AG04449 (cell line): ENCODE measurements at regions not wholly inside any gene's neighbourhood (a gene's known extent, or its start where the extent isn't known, plus 50 kb on each side); places are given as distances from the start of the nearest gene placed in this dataset.

Experiments used
- CTCF ChIA-PET: fragments of 350-600 bp; formaldehyde crosslinking; extraction: SDS; loops from one replicate; lab custom pipeline; 2021; ENCODE audit warnings: antibody characterized with exemption; lab: Yijun Ruan, JAX
- POLR2A ChIA-PET: fragments of 400-600, 350-600 bp; formaldehyde crosslinking; extraction: SDS; loops from one replicate; lab custom pipeline; 2020; ENCODE audit warnings: antibody characterized with exemption, inconsistent platforms; lab: Yijun Ruan, JAX
- DNase-seq: peaks from one replicate; pipeline ENCODE4 v3.0.0-alpha.2; 2010; ENCODE audit warnings: low read depth, low spot score
- H3K4me3 ChIP-seq: 2 replicates; pipeline ENCODE4 v1.5.1; 2011; ENCODE audit warnings: low read depth, mild to moderate bottlenecking, control low read depth, low read length
- TF ChIP-seq, protein P1 (sequence below): IDR thresholded peaks from one replicate; pipeline ENCODE4 v1.5.1; 2011; ENCODE audit warnings: mild to moderate bottlenecking, moderate library complexity, low read length, control low read depth, inconsistent platforms; ENCODE audit not compliant: insufficient read depth; ENCODE audit errors: missing control alignments

DNA sequence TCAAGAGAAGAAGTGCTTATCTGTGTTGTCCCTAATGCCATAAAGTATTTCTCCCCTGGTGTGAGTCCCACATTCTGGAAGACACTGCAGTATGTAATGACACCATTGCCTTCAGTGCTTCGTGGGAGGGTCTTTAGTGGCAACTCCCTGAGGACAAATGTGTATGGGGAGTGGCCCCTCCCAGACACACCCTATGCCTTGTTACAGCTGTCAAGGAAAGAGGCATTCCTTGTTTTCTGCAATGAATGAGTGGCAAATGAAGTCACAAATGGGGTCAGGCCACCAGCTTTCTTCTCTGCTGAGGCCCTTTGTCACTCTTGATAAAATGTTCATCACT lies 183.2 kb downstream of the FGFR2 start:
- H3K4me3 ChIP-seq = no peak overlapping the region
- TF ChIP-seq, protein P1, sequence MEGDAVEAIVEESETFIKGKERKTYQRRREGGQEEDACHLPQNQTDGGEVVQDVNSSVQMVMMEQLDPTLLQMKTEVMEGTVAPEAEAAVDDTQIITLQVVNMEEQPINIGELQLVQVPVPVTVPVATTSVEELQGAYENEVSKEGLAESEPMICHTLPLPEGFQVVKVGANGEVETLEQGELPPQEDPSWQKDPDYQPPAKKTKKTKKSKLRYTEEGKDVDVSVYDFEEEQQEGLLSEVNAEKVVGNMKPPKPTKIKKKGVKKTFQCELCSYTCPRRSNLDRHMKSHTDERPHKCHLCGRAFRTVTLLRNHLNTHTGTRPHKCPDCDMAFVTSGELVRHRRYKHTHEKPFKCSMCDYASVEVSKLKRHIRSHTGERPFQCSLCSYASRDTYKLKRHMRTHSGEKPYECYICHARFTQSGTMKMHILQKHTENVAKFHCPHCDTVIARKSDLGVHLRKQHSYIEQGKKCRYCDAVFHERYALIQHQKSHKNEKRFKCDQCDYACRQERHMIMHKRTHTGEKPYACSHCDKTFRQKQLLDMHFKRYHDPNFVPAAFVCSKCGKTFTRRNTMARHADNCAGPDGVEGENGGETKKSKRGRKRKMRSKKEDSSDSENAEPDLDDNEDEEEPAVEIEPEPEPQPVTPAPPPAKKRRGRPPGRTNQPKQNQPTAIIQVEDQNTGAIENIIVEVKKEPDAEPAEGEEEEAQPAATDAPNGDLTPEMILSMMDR = no peak
- ChIA-PET CTCF (no interaction called here), POLR2A (no interaction called here)
- DNase-seq = no peak

DNA sequence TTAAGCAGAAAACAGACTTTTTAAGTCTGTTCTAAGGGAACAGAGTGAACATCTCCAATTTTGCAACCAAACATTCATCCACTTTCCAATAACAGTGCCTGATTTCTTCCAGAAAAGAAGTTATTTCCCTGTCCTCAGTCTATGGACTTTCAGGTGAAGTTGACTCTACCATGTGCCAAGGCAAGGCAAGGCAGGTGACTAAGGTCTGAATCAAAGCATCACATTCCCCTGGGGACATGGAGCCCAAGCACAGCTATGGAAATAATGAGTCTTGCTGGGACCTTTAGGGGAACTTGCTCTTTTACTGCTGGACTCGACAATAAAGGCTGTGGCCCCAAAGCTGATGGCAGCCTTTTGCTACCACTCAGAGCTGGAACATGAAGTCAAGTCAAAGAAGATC lies 182.2 kb downstream of the FGFR2 start:
- CTCF ChIA-PET = no interaction called here
- TF ChIP-seq, protein P1 = no peak

DNA sequence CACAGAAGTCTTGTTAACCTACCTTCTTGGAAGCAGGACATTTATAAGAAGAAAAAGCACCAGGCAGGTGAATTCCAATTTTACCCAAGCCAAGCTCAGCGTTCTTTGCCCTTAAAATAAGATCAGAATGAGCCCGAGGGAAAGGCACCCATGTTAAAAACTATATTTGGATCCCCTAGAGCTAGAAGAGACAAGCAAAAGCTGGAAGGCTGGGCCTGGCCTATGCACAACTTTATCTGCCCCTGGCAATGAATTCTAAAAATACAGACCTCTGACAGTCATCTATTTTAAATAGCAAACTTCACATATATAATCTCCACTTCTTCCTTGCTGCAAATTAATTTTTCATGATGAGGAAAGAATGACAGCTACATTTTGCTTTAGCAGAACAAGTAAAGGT lies 180.9 kb downstream of the FGFR2 start:
- TF ChIP-seq, protein P1 = no peak
- POLR2A ChIA-PET = no interaction called here

More for the DNA sequence above, 182.2 kb downstream of the FGFR2 start:
- no peak for DNase-seq
- POLR2A ChIA-PET = no interaction called here
- no peak overlapping the region for H3K4me3 ChIP-seq

DNA sequence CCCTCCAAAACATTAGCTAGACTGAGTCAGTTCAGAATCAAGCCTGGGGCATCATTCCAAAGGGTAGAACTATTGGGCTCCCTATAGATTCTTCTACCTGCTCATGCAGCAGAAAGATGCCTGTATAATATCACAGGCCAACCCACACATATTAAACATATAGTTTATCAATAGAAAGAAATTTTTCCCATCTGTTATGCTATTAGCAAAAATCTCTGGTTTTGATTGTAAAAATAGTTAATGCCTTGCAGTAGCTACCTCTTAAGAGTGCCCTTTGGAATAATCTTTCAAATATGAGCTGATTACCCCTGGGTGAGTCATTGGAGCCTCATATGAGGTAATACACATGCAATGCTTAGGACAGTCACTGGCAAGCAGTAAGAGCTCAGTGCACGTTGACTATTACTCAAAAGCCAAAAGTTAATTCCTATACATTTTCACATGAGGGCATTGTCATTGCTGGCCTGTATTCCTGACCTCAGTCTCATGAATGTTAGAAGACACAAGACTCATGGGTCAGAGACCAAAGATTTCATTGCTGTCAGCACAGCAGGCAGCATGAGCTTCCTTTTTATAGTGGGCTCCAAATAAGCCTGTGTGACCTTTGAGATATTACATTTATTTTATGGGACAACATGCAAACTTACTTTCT lies 180.0 kb downstream of the FGFR2 start:
- CTCF ChIA-PET = no interaction called here
- DNase-seq = no peak

More for the DNA sequence above, 180.9 kb downstream of the FGFR2 start:
- H3K4me3 ChIP-seq = no peak overlapping the region
- CTCF ChIA-PET = no interaction called here
- DNase-seq = no peak

DNA sequence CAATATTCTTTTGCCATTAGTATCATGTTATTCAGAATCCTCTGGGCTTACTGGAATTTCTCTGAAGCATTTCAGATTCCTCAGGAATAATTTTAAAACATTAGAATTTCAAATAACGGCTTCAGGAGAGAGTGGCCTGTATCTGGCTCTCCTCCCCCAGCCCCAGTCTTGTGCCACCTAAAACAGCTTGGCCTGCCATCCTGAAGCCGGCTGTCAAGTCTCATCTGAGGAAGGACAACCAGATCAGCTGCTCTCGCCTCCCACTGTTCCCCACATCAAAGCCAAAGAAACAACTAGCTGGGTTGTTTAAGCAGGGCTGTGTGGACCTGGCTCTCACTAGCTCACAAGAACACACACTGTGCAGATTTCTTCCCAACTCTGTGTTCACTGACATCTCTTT lies 178.2 kb downstream of the FGFR2 start:
- POLR2A ChIA-PET = no interaction called here
- TF ChIP-seq, protein P1 = no peak

More for the DNA sequence above, 180.0 kb downstream of the FGFR2 start:
- POLR2A ChIA-PET = no interaction called here
- TF ChIP-seq, protein P1 = no peak
- H3K4me3 ChIP-seq = no peak overlapping the region

DNA sequence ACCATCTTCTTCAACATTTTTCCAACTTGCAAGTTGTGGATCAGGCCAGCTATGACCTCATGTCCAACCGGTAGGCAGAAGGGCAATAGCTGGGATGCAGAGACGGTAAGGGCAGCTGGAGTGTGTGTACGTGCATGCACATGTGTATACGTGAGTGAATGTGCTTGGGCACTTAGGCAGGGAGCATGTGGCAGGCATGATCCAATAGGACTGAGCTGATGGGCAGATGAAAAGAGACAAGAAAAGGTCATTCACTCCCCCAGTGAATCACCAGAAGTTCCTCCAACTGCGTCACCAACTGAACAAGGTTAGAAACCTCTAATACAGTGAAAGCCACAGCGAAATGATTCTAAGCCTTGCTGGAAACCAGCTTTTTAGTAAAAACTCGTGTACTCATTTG lies 176.1 kb downstream of the FGFR2 start:
- ChIA-PET CTCF (no interaction called here), POLR2A (no interaction called here)
- TF ChIP-seq, protein P1 = no peak
- DNase-seq = no peak
- H3K4me3 ChIP-seq = no peak overlapping the region

More for the DNA sequence above, 178.2 kb downstream of the FGFR2 start:
- no peak overlapping the region for H3K4me3 ChIP-seq
- CTCF ChIA-PET = no interaction called here
- DNase-seq = no peak
